Neural crest cell (in vitro differentiated cells): ENCODE measurements at regions not wholly inside any gene's neighbourhood (a gene's known extent, or its start where the extent isn't known, plus 50 kb on each side); places are given as distances from the start of the nearest gene placed in this dataset.
A peak's percentile ranks its signal among the peaks of the same experiment; 100 is the strongest.

Experiments used
- DNase-seq: peaks from one replicate; pipeline ENCODE4 v3.0.0; 2021; ENCODE audit warnings: low read depth, mixed read lengths, low spot score
- H3K27ac Mint-ChIP-seq: one replicate; pipeline ENCODE4 v1.8.0; 2021; ENCODE audit warnings: mild to moderate bottlenecking, mixed read lengths; ENCODE audit not compliant: unreplicated experiment
- H3K27me3 Mint-ChIP-seq: 2 replicates; pipeline ENCODE4 v1.8.0; 2021; ENCODE audit warnings: low read depth, mild to moderate bottlenecking, mixed read lengths
- H3K36me3 Mint-ChIP-seq: 2 replicates; pipeline ENCODE4 v1.8.0; 2021; ENCODE audit warnings: low read depth, mild to moderate bottlenecking, mixed read lengths
- H3K4me1 Mint-ChIP-seq: 2 replicates; pipeline ENCODE4 v1.8.0; 2021; ENCODE audit warnings: mixed read lengths
- H3K4me3 Mint-ChIP-seq: one replicate; pipeline ENCODE4 v1.8.0; 2021; ENCODE audit warnings: mild to moderate bottlenecking, mixed read lengths
- H3K9me3 Mint-ChIP-seq: 2 replicates; pipeline ENCODE4 v1.8.0; 2021; ENCODE audit warnings: mixed read lengths
- CTCF ChIP-seq: fragments of 200-600 bp; sonication (generic); conservative IDR thresholded peaks from 2 replicates; pipeline ENCODE4 v1.5.0; 2021; ENCODE audit warnings: antibody characterized with exemption, mild to moderate bottlenecking

GRCh38 chr12:92487138-92487485 lies 215.7 kb upstream of the PLEKHG7 start:
- no peak for DNase-seq
- H3K27ac Mint-ChIP-seq, result no peak overlapping the region
- no peak overlapping the region for H3K4me3 Mint-ChIP-seq
- H3K36me3 Mint-ChIP-seq, result peaks cover 5% of the 10 kb centered on the region
- no peak for TF ChIP-seq CTCF
- H3K9me3 Mint-ChIP-seq, result peaks cover 7% of the 10 kb centered on the region
- peaks cover 22% of the 10 kb centered on the region for H3K4me1 Mint-ChIP-seq
- H3K27me3 Mint-ChIP-seq, result no peaks in the 10 kb centered on the region

- Mint-ChIP-seq H3K36me3 (peaks cover 2% of the 10 kb centered on the region), H3K27ac (no peak overlapping the region), H3K9me3 (peaks cover 2% of the 10 kb centered on the region), H3K4me1 (peaks cover 22% of the 10 kb centered on the region), H3K4me3 (no peak overlapping the region), H3K27me3 (no peaks in the 10 kb centered on the region)
- DNase-seq, result no peak
- TF ChIP-seq CTCF, result no peak
Measured at GRCh38 chr12:92486443-92487137, 216.2 kb upstream of the PLEKHG7 start.

GRCh38 chr12:92485351-92486348 lies 217.1 kb upstream of the PLEKHG7 start:
- Mint-ChIP-seq H3K9me3 (peaks cover 3% of the 10 kb centered on the region), H3K36me3 (no peaks in the 10 kb centered on the region), H3K27me3 (no peaks in the 10 kb centered on the region), H3K27ac (peak overlapping the region; percentile 86), H3K4me1 (peaks cover 22% of the 10 kb centered on the region), H3K4me3 (no peak overlapping the region)
- no peak for TF ChIP-seq CTCF
- no peak for DNase-seq

GRCh38 chr12:92482599-92482998 lies 220.2 kb upstream of the PLEKHG7 start:
- peaks cover 22% of the 10 kb centered on the region for H3K4me1 Mint-ChIP-seq
- H3K9me3 Mint-ChIP-seq, result peaks cover 3% of the 10 kb centered on the region
- DNase-seq, result no peak
- no peak for TF ChIP-seq CTCF
- H3K27me3 Mint-ChIP-seq, result no peaks in the 10 kb centered on the region
- H3K4me3 Mint-ChIP-seq, result no peak overlapping the region
- no peaks in the 10 kb centered on the region for H3K36me3 Mint-ChIP-seq
- no peak overlapping the region for H3K27ac Mint-ChIP-seq

- H3K27me3 Mint-ChIP-seq, result no peaks in the 10 kb centered on the region
- no peaks in the 10 kb centered on the region for H3K36me3 Mint-ChIP-seq
- no peak overlapping the region for H3K4me3 Mint-ChIP-seq
- no peak for TF ChIP-seq CTCF
- H3K27ac Mint-ChIP-seq, result peak overlapping the region; percentile 24
- peaks cover 14% of the 10 kb centered on the region for H3K4me1 Mint-ChIP-seq
- peaks cover 5% of the 10 kb centered on the region for H3K9me3 Mint-ChIP-seq
- DNase-seq, result no peak
Measured at GRCh38 chr12:92481066-92481465, 221.7 kb upstream of the PLEKHG7 start.
